Heart left ventricle (tissue), 16 donors: ENCODE measurements at regions not wholly inside any gene's neighbourhood (a gene's known extent, or its start where the extent isn't known, plus 50 kb on each side); places are given as distances from the start of the nearest gene placed in this dataset.

Experiments
- ATAC-seq, 4 donors: fragments of 200-7000 bp; cut with Tn5 transposase; one replicate each; pipeline ENCODE4 v1.9.1; 2020 to 2022; ENCODE audit warnings: moderate library complexity in 4 of 4, mild to moderate bottlenecking in 3 of 4, moderate number of reproducible peaks in 1 of 4
- DNase-seq, 5 donors: peaks; one replicate each; pipeline ENCODE4 v3.0.0-alpha.2; 2020
- H3K27ac ChIP-seq, 12 donors: fragments of 200-600 bp; sonication (generic) in 4 of 12; one replicate each; pipeline versions ENCODE4 v1.5.0 to v1.8.0; 2016 to 2022; ENCODE audit warnings: mild to moderate bottlenecking in 2 of 12
- H3K27me3 ChIP-seq, 9 donors: fragments of 200-600 bp; sonication (generic) in 2 of 9; one replicate each; pipeline versions ENCODE4 v1.5.1 to v1.8.0; 2016 to 2022; ENCODE audit warnings: mild to moderate bottlenecking in 3 of 9
- H3K36me3 ChIP-seq, 9 donors: fragments of 200-600 bp; sonication (generic) in 2 of 9; one replicate each; pipeline versions ENCODE4 v1.5.0 to v1.8.0; 2018 to 2022; ENCODE audit warnings: mild to moderate bottlenecking in 2 of 9
- H3K4me1 ChIP-seq, 12 donors: fragments of 200-600 bp; sonication (generic) in 4 of 12; one replicate each; pipeline versions ENCODE4 v1.5.0 to v1.8.0; 2016 to 2022; ENCODE audit warnings: mild to moderate bottlenecking in 3 of 12
- H3K4me3 ChIP-seq, 12 donors: fragments of 200-600 bp; sonication (generic) in 4 of 12; one replicate each; pipeline versions ENCODE4 v1.5.0 to v1.8.0; 2017 to 2022; ENCODE audit warnings: mild to moderate bottlenecking in 9 of 12, moderate library complexity in 4 of 12
- H3K9me3 ChIP-seq, 12 donors: fragments of 200-600 bp; sonication (generic) in 4 of 12; one replicate each; pipeline versions ENCODE4 v1.5.0 to v1.8.0; 2016 to 2022; ENCODE audit warnings: mild to moderate bottlenecking in 1 of 12
- CTCF ChIP-seq, 12 donors: fragments of 200-600 bp; sonication (generic) in 4 of 12; IDR thresholded peaks; one replicate each; pipeline versions ENCODE4 v1.5.0 to v1.8.0; 2018 to 2022; ENCODE audit warnings: antibody characterized with exemption in 12 of 12, mild to moderate bottlenecking in 5 of 12
- POLR2A ChIP-seq, 2 donors: fragments of 450-650 bp; IDR thresholded peaks; one replicate each; pipeline ENCODE4 v1.6.1; 2017; ENCODE audit warnings: antibody characterized with exemption in 2 of 2, mild to moderate bottlenecking in 2 of 2, moderate library complexity in 2 of 2
- WGBS, 4 donors: extraction: QIAGEN DNeasy Blood & Tissue Kit in 2 of 4; methylation state at CpG; one replicate each; pipeline versions ENCODE4 v1.1.5 to v1.1.7; 2013 to 2018; 5-methylcytosine and 5-hydroxymethylcytosine counted together
- intact Hi-C, 10 donors: fragments of 100-400 bp; cut with DNase I; formaldehyde crosslinking; loops; one replicate each; pipeline versions ENCODE4 v1.11.1 to v1.14.2; 2022
- donor health status: ischemic (EF 13 %, LVEDD 7.1; RV severe dilation, severe dysfunction).
- donor health status: healthy with polysubstance abuse.
- donor health status: DM: no; HTN: yes; CAD: no.
- donor health status: DM: no; HTN: no; CAD: no.
- donor health status: ischemic (EF 25% LVEDD 6.9; RV normal size, moderate dysfunction).
- donor health status: ischemic (EF 25% LVEDD 5.7; RV mildly dilated, moderate dysfunction).
- donor health status: healthy.
- donor health status: DM: yes; HTN: yes; CAD: no.
- donor health status: ischemic (EF 35%, LVEDD 5.7; RV mildly dilated, moderate dysfunction).
- donor health status: nonischemic (EF 11% LVEDD 7.7; RV severe dilation, severe dysfunction).
- donor health status: DM: yes; HTN: yes; CAD: no.
- donor health status: PGD.
- donor health status: ischemic (EF 29% LVEDD 5.4; RV normal size, mild dysfunction).
- donor health status: nonischemic (EF 23%, LVEDD 6.1; RV moderate dilation, normal function).

- Histone ChIP-seq H3K27ac (no peak overlapping the region), H3K4me1 (no peaks in the 10 kb centered on the region), H3K4me3 (no peak overlapping the region), H3K36me3 (no peaks in the 10 kb centered on the region), H3K9me3 (peaks cover 0 to 21% (median 9%) of the 10 kb centered on the region in 12 donors), H3K27me3 (no peaks in the 10 kb centered on the region)
- TF ChIP-seq POLR2A (IDR thresholded peaks at IDR 0.05), result no peak
- no peak for TF ChIP-seq CTCF (IDR thresholded peaks at IDR 0.05)
- 71 to 86% (median 77%) methylated on average over 2 of the region's 2 CpGs for WGBS, 4 donors
- ATAC-seq (no peak), DNase-seq (no peak)
- intact Hi-C loops, result no loop called here
Measured at GRCh38 chr16:61471023-61471422, 565.2 kb downstream of the CDH8 start.

- H3K36me3 ChIP-seq, result no peaks in the 10 kb centered on the region
- intact Hi-C loops, result no loop called here
- DNase-seq, result no peak
- H3K4me1 ChIP-seq, result no peaks in the 10 kb centered on the region
- ATAC-seq, result no peak
- no peak overlapping the region for H3K4me3 ChIP-seq
- 70 to 85% (median 82%) methylated on average over 3 of the region's 3 CpGs for WGBS, 4 donors
- peaks cover 0 to 15% (median 5%) of the 10 kb centered on the region in 12 donors for H3K9me3 ChIP-seq
- no peaks in the 10 kb centered on the region for H3K27me3 ChIP-seq
- TF ChIP-seq CTCF (IDR thresholded peaks at IDR 0.05), result no peak
- TF ChIP-seq POLR2A (IDR thresholded peaks at IDR 0.05), result no peak
- H3K27ac ChIP-seq, result no peak overlapping the region
Measured at GRCh38 chr16:61465285-61465684, 571.0 kb downstream of the CDH8 start.

- H3K27me3 ChIP-seq, result no peaks in the 10 kb centered on the region
- TF ChIP-seq POLR2A (IDR thresholded peaks at IDR 0.05), result no peak
- TF ChIP-seq CTCF (IDR thresholded peaks at IDR 0.05), result no peak
- DNase-seq, result no peak
- H3K4me1 ChIP-seq, result no peaks in the 10 kb centered on the region
- H3K27ac ChIP-seq, result no peak overlapping the region
- 71 to 81% (median 72%) methylated on average over 3 of the region's 3 CpGs for WGBS, 4 donors
- peaks cover 0 to 36% (median 13%) of the 10 kb centered on the region in 12 donors for H3K9me3 ChIP-seq
- H3K36me3 ChIP-seq, result no peaks in the 10 kb centered on the region
- no peak overlapping the region for H3K4me3 ChIP-seq
- ATAC-seq, result no peak
- intact Hi-C loops, result no loop called here
Measured at GRCh38 chr16:61460020-61460419, 576.2 kb downstream of the CDH8 start.

GRCh38 chr16:61435346-61435745 is 600.9 kb downstream of the CDH8 start:
- DNase-seq (no peak), ATAC-seq (no peak)
- H3K4me3 ChIP-seq, result no peak overlapping the region
- H3K9me3 ChIP-seq, result no peaks in the 10 kb centered on the region
- H3K36me3 ChIP-seq, result no peaks in the 10 kb centered on the region
- H3K27ac ChIP-seq, result no peak overlapping the region
- 48 to 73% (median 58%) methylated on average over 2 of the region's 2 CpGs for WGBS, 4 donors
- TF ChIP-seq POLR2A (IDR thresholded peaks at IDR 0.05) (no peak), CTCF (IDR thresholded peaks at IDR 0.05) (no peak)
- H3K4me1 ChIP-seq, result no peaks in the 10 kb centered on the region
- no peaks in the 10 kb centered on the region for H3K27me3 ChIP-seq
- intact Hi-C loops, result no loop called here
